Neural cell (in vitro differentiated cells): ENCODE measurements at regions not wholly inside any gene's neighbourhood (a gene's known extent, or its start where the extent isn't known, plus 50 kb on each side); places are given as distances from the start of the nearest gene placed in this dataset.

Experiments used
- H2AFZ ChIP-seq: fragments of 200-600, 300-800 bp; sonication (generic), shearing (Covaris generic); 2 replicates; pipeline ENCODE4 v1.6.0; 2014; ENCODE audit warnings: low read depth, mild to moderate bottlenecking, antibody characterized with exemption, low read length, moderate library complexity
- H3F3A ChIP-seq: fragments of 200-600 bp; shearing (Covaris generic); 2 replicates; pipeline ENCODE4 v1.6.1; 2016; ENCODE audit warnings: mild to moderate bottlenecking, moderate library complexity, mixed read lengths, antibody characterized with exemption, low read length; ENCODE audit not compliant: insufficient read depth, poor library complexity, severe bottlenecking
- H3K27ac ChIP-seq: fragments of 200-600, 300-800 bp; sonication (generic), shearing (Covaris generic); 2 replicates; pipeline ENCODE4 v1.5.1; 2014; ENCODE audit warnings: mild to moderate bottlenecking, low read length, moderate library complexity
- H3K27me3 ChIP-seq: fragments of 300-800, 200-600 bp; sonication (generic), shearing (Covaris generic); 2 replicates; pipeline ENCODE4 v1.6.0; 2014; ENCODE audit warnings: mild to moderate bottlenecking, low read depth, low read length, moderate library complexity; ENCODE audit not compliant: insufficient read depth
- H3K36me3 ChIP-seq: fragments of 300-800, 200-600 bp; sonication (generic), shearing (Covaris generic); 2 replicates; pipeline ENCODE4 v1.5.1; 2014; ENCODE audit warnings: mild to moderate bottlenecking, antibody characterized with exemption, low read length, moderate library complexity; ENCODE audit not compliant: insufficient read depth
- H3K4me2 ChIP-seq: fragments of 300-800, 200-600 bp; sonication (generic), shearing (Covaris generic); 2 replicates; pipeline ENCODE4 v1.6.0; 2014; ENCODE audit warnings: mild to moderate bottlenecking, low read length
- H3K4me3 ChIP-seq: fragments of 300-800, 200-600 bp; sonication (generic), shearing (Covaris generic); 2 replicates; pipeline ENCODE4 v1.5.1; 2014; ENCODE audit warnings: mild to moderate bottlenecking, low read length, moderate library complexity
- H3K79me2 ChIP-seq: fragments of 200-600 bp; shearing (Covaris generic); replicated peaks from 2 replicates; pipeline ENCODE4 v1.6.0; 2014; ENCODE audit warnings: mild to moderate bottlenecking, low read length, moderate library complexity; ENCODE audit not compliant: insufficient read depth
- H3K9ac ChIP-seq: fragments of 300-800, 200-600 bp; sonication (generic), shearing (Covaris generic); 2 replicates; pipeline ENCODE4 v1.6.1; 2016; ENCODE audit warnings: mild to moderate bottlenecking, low read length, mixed read lengths
- H3K9me2 ChIP-seq: fragments of 200-600 bp; shearing (Covaris generic); 2 replicates; pipeline ENCODE4 v1.6.1; 2016; ENCODE audit warnings: mild to moderate bottlenecking, low read length, mixed read lengths; ENCODE audit not compliant: insufficient read depth
- H3K9me3 ChIP-seq: fragments of 200-600, 300-800 bp; sonication (generic), shearing (Covaris generic); 2 replicates; pipeline ENCODE4 v1.6.1; 2016; ENCODE audit warnings: mild to moderate bottlenecking, mixed run types, low read length, moderate library complexity, mixed read lengths
- H4K20me1 ChIP-seq: fragments of 200-600 bp; shearing (Covaris generic); 2 replicates; pipeline ENCODE4 v1.6.1; 2016; ENCODE audit warnings: mild to moderate bottlenecking, mixed run types; ENCODE audit not compliant: insufficient read depth
- EP300 ChIP-seq: fragments of 450-650 bp; conservative IDR thresholded peaks from 2 replicates; pipeline ENCODE4 v1.6.1; 2014; ENCODE audit warnings: antibody characterized with exemption, mild to moderate bottlenecking, moderate library complexity; ENCODE audit not compliant: poor library complexity, severe bottlenecking
- MXI1 ChIP-seq: fragments of 450-650 bp; conservative IDR thresholded peaks from 2 replicates; pipeline ENCODE4 v1.6.1; 2014; ENCODE audit warnings: antibody characterized with exemption, mild to moderate bottlenecking; ENCODE audit not compliant: poor library complexity, severe bottlenecking
- POLR2AphosphoS5 ChIP-seq: IDR thresholded peaks from 2 replicates; pipeline ENCODE4 v1.6.1; 2012
- SMC3 ChIP-seq: fragments of 450-650 bp; conservative IDR thresholded peaks from 2 replicates; pipeline ENCODE4 v1.6.1; 2014; ENCODE audit warnings: antibody characterized with exemption, mild to moderate bottlenecking, moderate library complexity; ENCODE audit not compliant: poor library complexity
- TAF1 ChIP-seq: IDR thresholded peaks from 2 replicates; pipeline ENCODE4 v1.6.1; 2012; ENCODE audit warnings: low read depth
- TF ChIP-seq, protein P1 (sequence below): IDR thresholded peaks from 2 replicates; pipeline ENCODE4 v1.6.1; 2012; ENCODE audit warnings: borderline replicate concordance
- TF ChIP-seq, protein P2 (sequence below): fragments of 450-650 bp; IDR thresholded peaks from 2 replicates; pipeline ENCODE4 v1.5.1; 2014; ENCODE audit warnings: antibody characterized with exemption, mild to moderate bottlenecking, moderate library complexity; ENCODE audit not compliant: poor library complexity, severe bottlenecking

DNA sequence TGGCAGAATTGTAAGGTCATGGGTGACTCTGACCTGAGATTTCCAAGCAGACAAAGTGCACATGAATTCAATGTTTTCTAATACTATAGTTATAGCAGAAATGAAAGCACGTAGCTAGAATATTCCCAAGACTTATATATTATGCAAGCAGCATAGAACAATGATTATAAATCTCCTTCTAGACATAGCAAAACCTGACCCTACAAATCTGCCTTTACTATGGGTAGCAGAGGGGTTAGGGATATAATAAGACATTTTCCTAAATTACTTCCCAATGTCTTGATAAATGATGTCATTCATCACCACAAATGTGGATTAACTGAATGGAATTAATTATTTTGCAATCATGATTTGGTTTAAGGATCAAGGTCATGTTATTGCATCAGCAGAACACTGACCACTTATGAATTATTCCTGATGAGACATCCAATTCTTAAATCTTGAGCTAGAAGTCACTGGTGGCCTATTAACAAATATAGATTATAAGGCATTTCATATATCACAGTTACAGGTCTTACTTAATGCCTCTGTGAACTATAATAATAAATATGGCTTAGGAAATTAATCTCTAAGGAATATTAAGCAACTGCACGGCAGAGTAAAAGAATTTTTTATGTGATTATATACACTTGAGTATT lies 776.6 kb downstream of the AMY1C start:
- H3K4me2 ChIP-seq: no peak overlapping the region
- no peak overlapping the region for H3K4me3 ChIP-seq
- no peaks in the 10 kb centered on the region for H3K79me2 ChIP-seq
- no peak overlapping the region for H2AFZ ChIP-seq
- H3K27me3 ChIP-seq: no peaks in the 10 kb centered on the region
- no peak overlapping the region for H3K9ac ChIP-seq
- no peaks in the 10 kb centered on the region for H4K20me1 ChIP-seq
- no peak overlapping the region for H3K27ac ChIP-seq
- no peaks in the 10 kb centered on the region for H3K9me3 ChIP-seq
- TF ChIP-seq EP300 (no peak), POLR2AphosphoS5 (no peak), MXI1 (no peak)
- TF ChIP-seq, protein P1, sequence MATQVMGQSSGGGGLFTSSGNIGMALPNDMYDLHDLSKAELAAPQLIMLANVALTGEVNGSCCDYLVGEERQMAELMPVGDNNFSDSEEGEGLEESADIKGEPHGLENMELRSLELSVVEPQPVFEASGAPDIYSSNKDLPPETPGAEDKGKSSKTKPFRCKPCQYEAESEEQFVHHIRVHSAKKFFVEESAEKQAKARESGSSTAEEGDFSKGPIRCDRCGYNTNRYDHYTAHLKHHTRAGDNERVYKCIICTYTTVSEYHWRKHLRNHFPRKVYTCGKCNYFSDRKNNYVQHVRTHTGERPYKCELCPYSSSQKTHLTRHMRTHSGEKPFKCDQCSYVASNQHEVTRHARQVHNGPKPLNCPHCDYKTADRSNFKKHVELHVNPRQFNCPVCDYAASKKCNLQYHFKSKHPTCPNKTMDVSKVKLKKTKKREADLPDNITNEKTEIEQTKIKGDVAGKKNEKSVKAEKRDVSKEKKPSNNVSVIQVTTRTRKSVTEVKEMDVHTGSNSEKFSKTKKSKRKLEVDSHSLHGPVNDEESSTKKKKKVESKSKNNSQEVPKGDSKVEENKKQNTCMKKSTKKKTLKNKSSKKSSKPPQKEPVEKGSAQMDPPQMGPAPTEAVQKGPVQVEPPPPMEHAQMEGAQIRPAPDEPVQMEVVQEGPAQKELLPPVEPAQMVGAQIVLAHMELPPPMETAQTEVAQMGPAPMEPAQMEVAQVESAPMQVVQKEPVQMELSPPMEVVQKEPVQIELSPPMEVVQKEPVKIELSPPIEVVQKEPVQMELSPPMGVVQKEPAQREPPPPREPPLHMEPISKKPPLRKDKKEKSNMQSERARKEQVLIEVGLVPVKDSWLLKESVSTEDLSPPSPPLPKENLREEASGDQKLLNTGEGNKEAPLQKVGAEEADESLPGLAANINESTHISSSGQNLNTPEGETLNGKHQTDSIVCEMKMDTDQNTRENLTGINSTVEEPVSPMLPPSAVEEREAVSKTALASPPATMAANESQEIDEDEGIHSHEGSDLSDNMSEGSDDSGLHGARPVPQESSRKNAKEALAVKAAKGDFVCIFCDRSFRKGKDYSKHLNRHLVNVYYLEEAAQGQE: no peak
- TF ChIP-seq, protein P2, sequence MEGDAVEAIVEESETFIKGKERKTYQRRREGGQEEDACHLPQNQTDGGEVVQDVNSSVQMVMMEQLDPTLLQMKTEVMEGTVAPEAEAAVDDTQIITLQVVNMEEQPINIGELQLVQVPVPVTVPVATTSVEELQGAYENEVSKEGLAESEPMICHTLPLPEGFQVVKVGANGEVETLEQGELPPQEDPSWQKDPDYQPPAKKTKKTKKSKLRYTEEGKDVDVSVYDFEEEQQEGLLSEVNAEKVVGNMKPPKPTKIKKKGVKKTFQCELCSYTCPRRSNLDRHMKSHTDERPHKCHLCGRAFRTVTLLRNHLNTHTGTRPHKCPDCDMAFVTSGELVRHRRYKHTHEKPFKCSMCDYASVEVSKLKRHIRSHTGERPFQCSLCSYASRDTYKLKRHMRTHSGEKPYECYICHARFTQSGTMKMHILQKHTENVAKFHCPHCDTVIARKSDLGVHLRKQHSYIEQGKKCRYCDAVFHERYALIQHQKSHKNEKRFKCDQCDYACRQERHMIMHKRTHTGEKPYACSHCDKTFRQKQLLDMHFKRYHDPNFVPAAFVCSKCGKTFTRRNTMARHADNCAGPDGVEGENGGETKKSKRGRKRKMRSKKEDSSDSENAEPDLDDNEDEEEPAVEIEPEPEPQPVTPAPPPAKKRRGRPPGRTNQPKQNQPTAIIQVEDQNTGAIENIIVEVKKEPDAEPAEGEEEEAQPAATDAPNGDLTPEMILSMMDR: no peak
- no peaks in the 10 kb centered on the region for H3F3A ChIP-seq
- no peaks in the 10 kb centered on the region for H3K36me3 ChIP-seq
- no peaks in the 10 kb centered on the region for H3K9me2 ChIP-seq

DNA sequence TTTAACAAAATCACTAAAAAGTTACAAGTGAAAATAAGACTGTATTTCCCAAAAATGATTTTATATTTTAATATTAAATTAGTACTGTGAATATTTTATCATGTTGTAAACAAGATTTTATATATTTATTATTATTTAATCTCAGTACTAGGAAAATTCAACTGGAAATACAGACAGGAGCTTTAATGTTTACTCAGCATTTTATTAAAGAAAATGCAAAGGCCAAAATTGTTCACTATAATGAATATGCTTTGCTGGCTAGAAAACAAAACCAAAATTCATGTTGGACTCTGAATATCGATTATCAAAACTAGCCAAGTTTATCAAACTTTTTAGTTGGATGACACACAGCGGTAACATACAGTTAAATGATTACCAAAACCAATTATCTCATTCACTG lies 782.3 kb downstream of the AMY1C start:
- H3K9me2 ChIP-seq: no peaks in the 10 kb centered on the region
- no peak overlapping the region for H3K4me2 ChIP-seq
- no peaks in the 10 kb centered on the region for H3K9me3 ChIP-seq
- no peaks in the 10 kb centered on the region for H3K27me3 ChIP-seq
- H3K36me3 ChIP-seq: no peaks in the 10 kb centered on the region
- H3K79me2 ChIP-seq: no peaks in the 10 kb centered on the region
- no peaks in the 10 kb centered on the region for H4K20me1 ChIP-seq
- H3K4me3 ChIP-seq: no peak overlapping the region
- H3K9ac ChIP-seq: no peak overlapping the region
- no peak overlapping the region for H3K27ac ChIP-seq
- no peak overlapping the region for H2AFZ ChIP-seq
- H3F3A ChIP-seq: no peaks in the 10 kb centered on the region
- TF ChIP-seq SMC3 (no peak), TAF1 (no peak), MXI1 (no peak), POLR2AphosphoS5 (no peak)
- TF ChIP-seq, protein P2: no peak
